GM23338 (cell line): ENCODE measurements at regions not wholly inside any gene's neighbourhood (a gene's known extent, or its start where the extent isn't known, plus 50 kb on each side); places are given as distances from the start of the nearest gene placed in this dataset.

Source experiments
- ATAC-seq: fragments of 200-7000 bp; cut with Tn5 transposase; 3 replicates; pipeline ENCODE4 v1.9.1; 2020
- DNase-seq: peaks from one replicate; pipeline ENCODE4 v3.0.0-alpha.2; 2015; ENCODE audit warnings: low spot score
- H2AFZ ChIP-seq: fragments of 200-600 bp; sonication (generic); 2 replicates; pipeline ENCODE4 v1.8.0; 2016; ENCODE audit warnings: antibody characterized with exemption, mild to moderate bottlenecking, moderate library complexity
- H3F3A ChIP-seq: fragments of 200-600 bp; sonication (generic); replicated peaks from 2 replicates; pipeline ENCODE4 v1.8.0; 2017; ENCODE audit warnings: antibody characterized with exemption, mixed run types, low read depth
- H3K27ac ChIP-seq: fragments of 200-600 bp; sonication (generic); 2 replicates; pipeline ENCODE4 v1.6.1; 2016; ENCODE audit warnings: low read depth
- H3K27me3 ChIP-seq: fragments of 200-600 bp; sonication (generic); 2 replicates; pipeline ENCODE4 v1.8.0; 2016; ENCODE audit warnings: mild to moderate bottlenecking, mixed run types, moderate library complexity; ENCODE audit not compliant: insufficient read depth
- H3K36me3 ChIP-seq: fragments of 200-600 bp; sonication (generic); 2 replicates; pipeline ENCODE4 v1.8.0; 2016; ENCODE audit warnings: mild to moderate bottlenecking; ENCODE audit not compliant: insufficient read depth
- H3K4me1 ChIP-seq: fragments of 200-600 bp; sonication (generic); 2 replicates; pipeline ENCODE4 v1.8.0; 2016; ENCODE audit warnings: mild to moderate bottlenecking, moderate library complexity; ENCODE audit not compliant: insufficient read depth
- H3K4me2 ChIP-seq: fragments of 200-600 bp; sonication (generic); 2 replicates; pipeline ENCODE4 v1.7.1; 2017; ENCODE audit warnings: mixed run types
- H3K4me3 ChIP-seq: fragments of 200-600 bp; sonication (generic); 2 replicates; pipeline ENCODE4 v1.6.1; 2016; ENCODE audit warnings: mixed run types
- H3K79me2 ChIP-seq: fragments of 200-600 bp; sonication (generic); replicated peaks from 2 replicates; pipeline ENCODE4 v1.8.0; 2017; ENCODE audit warnings: mild to moderate bottlenecking; ENCODE audit not compliant: insufficient read depth
- H3K9me2 ChIP-seq: fragments of 200-600 bp; sonication (generic); 2 replicates; pipeline ENCODE4 v1.8.0; 2017; ENCODE audit not compliant: insufficient read depth
- H4K20me1 ChIP-seq: fragments of 200-600 bp; sonication (generic); replicated peaks from 2 replicates; pipeline ENCODE4 v1.8.0; 2017; ENCODE audit warnings: mild to moderate bottlenecking; ENCODE audit not compliant: insufficient read depth
- H3K27ac Mint-ChIP-seq: 2 replicates; pipeline ENCODE4 v1.8.0; 2020; ENCODE audit warnings: inconsistent platforms, mild to moderate bottlenecking, moderate library complexity, mixed read lengths
- H3K27me3 Mint-ChIP-seq: 3 replicates; pipeline ENCODE4 v1.8.0; 2022; ENCODE audit warnings: low read depth, mild to moderate bottlenecking, moderate library complexity, mixed read lengths, inconsistent platforms; ENCODE audit not compliant: insufficient read depth, poor library complexity
- H3K36me3 Mint-ChIP-seq: 3 replicates; pipeline ENCODE4 v1.8.0; 2021; ENCODE audit warnings: low read depth, mild to moderate bottlenecking, inconsistent platforms, moderate library complexity, mixed read lengths
- H3K4me1 Mint-ChIP-seq: 3 replicates; pipeline ENCODE4 v1.8.0; 2020; ENCODE audit warnings: mild to moderate bottlenecking, inconsistent platforms, mixed read lengths
- H3K4me3 Mint-ChIP-seq: 3 replicates; pipeline ENCODE4 v1.8.0; 2021; ENCODE audit warnings: moderate library complexity, mild to moderate bottlenecking, inconsistent platforms, mixed read lengths
- H3K9me3 Mint-ChIP-seq: 3 replicates; pipeline ENCODE4 v1.8.0; 2020; ENCODE audit warnings: moderate library complexity, mild to moderate bottlenecking, inconsistent platforms, mixed read lengths
- CREB1 ChIP-seq: fragments of 250-450 bp; sonication (Bioruptor Pico); IDR thresholded peaks from 2 replicates; pipeline ENCODE4 v1.5.0; 2020; ENCODE audit warnings: low read depth, mild to moderate bottlenecking, moderate library complexity
- CTCF ChIP-seq, 2 experiments: fragments of 200-600 bp in 1 of 2; sonication (generic) in 1 of 2; conservative IDR thresholded peaks; 2 replicates each; pipeline versions ENCODE4 v1.5.1 to v1.6.1; 2016 to 2017; ENCODE audit warnings: antibody characterized with exemption in 2 of 2, low read depth in 2 of 2, mild to moderate bottlenecking in 2 of 2, moderate library complexity in 1 of 2
- ETS1 ChIP-seq: IDR thresholded peaks from 2 replicates; pipeline ENCODE4 v1.6.1; 2016; ENCODE audit warnings: antibody characterized with exemption
- EZH2 ChIP-seq: fragments of 200-600 bp; sonication (generic); IDR thresholded peaks from one replicate; pipeline ENCODE4 v1.8.0; 2017; ENCODE audit warnings: antibody characterized with exemption, mild to moderate bottlenecking, low read depth; ENCODE audit not compliant: unreplicated experiment
- EZH2phosphoT487 ChIP-seq: fragments of 200-600 bp; sonication (generic); IDR thresholded peaks from one replicate; pipeline ENCODE4 v1.8.1; 2018; ENCODE audit warnings: antibody characterized with exemption; ENCODE audit not compliant: unreplicated experiment
- JUNB ChIP-seq: IDR thresholded peaks from one replicate; pipeline ENCODE4 v1.6.1; 2016; ENCODE audit warnings: antibody characterized with exemption; ENCODE audit not compliant: unreplicated experiment
- NANOG ChIP-seq: IDR thresholded peaks from 2 replicates; pipeline ENCODE4 v1.6.1; 2016; ENCODE audit warnings: antibody characterized with exemption, borderline replicate concordance
- POLR2AphosphoS5 ChIP-seq: IDR thresholded peaks from 2 replicates; pipeline ENCODE4 v1.6.1; 2016; ENCODE audit warnings: antibody characterized with exemption, low read depth
- REST ChIP-seq: IDR thresholded peaks from one replicate; pipeline ENCODE4 v1.6.1; 2018; ENCODE audit warnings: antibody characterized with exemption; ENCODE audit not compliant: unreplicated experiment
- STAT1 ChIP-seq: IDR thresholded peaks from one replicate; pipeline ENCODE4 v1.6.1; 2016; ENCODE audit warnings: antibody characterized with exemption; ENCODE audit not compliant: unreplicated experiment
- ZNF114 ChIP-seq: fragments of 250-450 bp; sonication (Bioruptor Pico); IDR thresholded peaks from 2 replicates; pipeline ENCODE4 v1.5.0; 2020; ENCODE audit warnings: mild to moderate bottlenecking, moderate library complexity
- ZNF331 ChIP-seq: fragments of 250-450 bp; sonication (Bioruptor Pico); IDR thresholded peaks from 2 replicates; pipeline ENCODE4 v1.5.0; 2020; ENCODE audit warnings: low read depth, mild to moderate bottlenecking, moderate library complexity
- ZNF462 ChIP-seq: fragments of 250-450 bp; sonication (Bioruptor Pico); IDR thresholded peaks from 2 replicates; pipeline ENCODE4 v1.5.0; 2020; ENCODE audit warnings: mild to moderate bottlenecking, moderate library complexity

- peaks cover 3% of the 10 kb centered on the region; the same call in 2 of the 3 replicates for H3K36me3 Mint-ChIP-seq
- no peaks in the 10 kb centered on the region for H3K4me1 Mint-ChIP-seq
- H3K9me2 ChIP-seq = no peaks in the 10 kb centered on the region
- no peaks in the 10 kb centered on the region for H3K27me3 ChIP-seq
- no peaks in the 10 kb centered on the region for H4K20me1 ChIP-seq
- H3K27ac Mint-ChIP-seq = no peak overlapping the region
- TF ChIP-seq ETS1 (no peak), EZH2 (no peak), POLR2AphosphoS5 (no peak), EZH2phosphoT487 (no peak), STAT1 (no peak), ZNF331 (CRISPR knock-in tag) (no peak), REST (no peak), CREB1 (CRISPR knock-in tag) (no peak), ZNF462 (CRISPR knock-in tag) (no peak), JUNB (no peak), CTCF (conservative IDR thresholded peaks at IDR 0.05; ENCODE audit: low read depth in 2 of 2) (no peak), NANOG (no peak), ZNF114 (CRISPR knock-in tag) (no peak)
- H3K4me1 ChIP-seq = no peaks in the 10 kb centered on the region
- no peak for DNase-seq
- H3F3A ChIP-seq = no peaks in the 10 kb centered on the region
- no peak overlapping the region for H3K4me3 ChIP-seq
- H3K27ac ChIP-seq = no peak overlapping the region
- no peak overlapping the region for H3K4me3 Mint-ChIP-seq
- H3K79me2 ChIP-seq = no peaks in the 10 kb centered on the region
- H3K36me3 ChIP-seq = 0 out of 2 replicates have a peak, but pooled peaks cover 5% of the 10 kb centered on the region
- no peak overlapping the region for H2AFZ ChIP-seq
- ATAC-seq = no peak
- peaks cover 8% of the 10 kb centered on the region for H3K9me3 Mint-ChIP-seq
- H3K27me3 Mint-ChIP-seq = no peaks in the 10 kb centered on the region
- H3K4me2 ChIP-seq = no peak overlapping the region
Measured at GRCh38 chr2:66814916-66815315, 380.0 kb downstream of the MEIS1 start.
